ENCODE measurements at regions not wholly inside any gene's neighbourhood (a gene's known extent, or its start where the extent isn't known, plus 50 kb on each side); places are given as distances from the start of the nearest gene placed in this dataset.
A peak's percentile ranks its signal among the peaks of the same experiment; 100 is the strongest.

- TF ChIP-seq CHAMP1 (IDR thresholded peaks at IDR 0.05), result no peak
- no peak for TF ChIP-seq ZBTB8A (IDR thresholded peaks at IDR 0.05; ENCODE audit: partially characterized antibody)
- no peak for TF ChIP-seq BCL6 (CRISPR knock-in tag; IDR thresholded peaks at IDR 0.05)
- TF ChIP-seq ZBTB26 (CRISPR knock-in tag; IDR thresholded peaks at IDR 0.05), result no peak
- TF ChIP-seq NKRF (IDR thresholded peaks at IDR 0.05; ENCODE audit: borderline replicate concordance), result no peak
Measured at GRCh38 chr1:173383351-173383750, 93.8 kb upstream of the PRDX6 start (continued).

GRCh38 chr1:173388352-173388751 lies 88.8 kb upstream of the PRDX6 start:
- Histone ChIP-seq H3K27ac (ENCODE audit: extremely low read depth, low read depth, low read length) (no peak overlapping the region), H3K4me2 (ENCODE audit: insufficient read depth, low read length) (no peak overlapping the region), H3K27me3 (ENCODE audit: control insufficient read depth in 2 of 2, insufficient read depth in 2 of 2, low read length in 2 of 2) (no peaks in the 10 kb centered on the region), H3K79me2 (ENCODE audit: control insufficient read depth, insufficient read depth, low read length) (no peaks in the 10 kb centered on the region), H3K9ac (ENCODE audit: insufficient read depth in 1 of 2, low read depth in 2 of 2, low read length in 2 of 2) (no peak overlapping the region), H3K4me1 (replicated peaks in 1 of 2; ENCODE audit: control insufficient read depth in 2 of 2, insufficient read depth in 2 of 2, low read length in 2 of 2) (peaks cover 6 to 10% of the 10 kb centered on the region in 2 experiments), H3K4me3 (no peak overlapping the region), H2AFZ (ENCODE audit: low read depth, low read length) (no peak overlapping the region), H3K9me3 (replicated peaks; ENCODE audit: control insufficient read depth, insufficient read depth, low read depth, low read length) (no peaks in the 10 kb centered on the region), H3K36me3 (ENCODE audit: control insufficient read depth, insufficient read depth, low read length) (no peaks in the 10 kb centered on the region), H4K20me1 (replicated peaks; ENCODE audit: control insufficient read depth, insufficient read depth, low read length) (no peaks in the 10 kb centered on the region), H3K9me1 (ENCODE audit: control insufficient read depth, insufficient read depth, low read length) (no peaks in the 10 kb centered on the region)
- ChIA-PET POLR2A (no interaction called here), CTCF (ENCODE audit: low intra/inter-chr PET ratio) (no interaction called here)
- in situ Hi-C loops (cut with MboI), result no loop called here
- ATAC-seq (no peak), DNase-seq (ENCODE audit: extremely low read depth in 1 of 4, low spot score in 3 of 4) (no peak), FAIRE-seq (no peak)
- WGBS (ENCODE audit: insufficient coverage, low coverage, missing lambda C conversion rate), result 23% methylated on average over 1 of the region's 1 CpG
- no TSS peak for BruUV-seq (replicated peaks)
- TF ChIP-seq TCFL5 (CRISPR knock-in tag; conservative IDR thresholded peaks at IDR 0.05) (no peak), NR2F6 (CRISPR knock-in tag; IDR thresholded peaks at IDR 0.05) (no peak), TAF15 (IDR thresholded peaks at IDR 0.05; ENCODE audit: low read depth, low read length) (no peak), CEBPB (tag; IDR thresholded peaks at IDR 0.05) (peak; percentile 77), CEBPG (CRISPR knock-in tag; IDR thresholded peaks at IDR 0.05) (no peak), CEBPG (tag; conservative IDR thresholded peaks at IDR 0.05 in 1 of 2, IDR thresholded peaks at IDR 0.05 in 1 of 2) (peak; percentile 41 to 76; a peak in 3 of 4 replicates)
- intact Hi-C loops (cut with micrococcal nuclease), result no loop called here
